ENCODE measurements at regions not wholly inside any gene's neighbourhood (a gene's known extent, or its start where the extent isn't known, plus 50 kb on each side); places are given as distances from the start of the nearest gene placed in this dataset.

DNA sequence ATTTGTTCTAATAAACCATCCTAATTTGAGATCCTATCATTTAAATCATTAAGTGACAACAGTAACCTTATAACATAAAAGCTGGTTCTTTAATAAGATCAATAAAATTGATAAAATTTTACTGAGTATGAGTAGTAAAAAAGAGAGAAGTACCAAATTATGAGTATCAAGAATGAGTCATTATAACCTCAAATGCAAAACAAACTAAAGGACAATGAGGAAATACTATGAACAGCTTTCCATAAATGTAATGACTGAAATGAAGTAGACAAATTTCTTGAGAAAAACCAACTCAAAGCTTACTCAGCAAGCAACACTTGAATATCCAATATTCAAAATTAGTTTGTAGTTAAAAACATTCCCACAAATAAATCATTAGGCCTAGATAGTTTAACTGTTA lies 433.0 kb downstream of the ZEB2 start:
- ATAC-seq (ENCODE audit: insufficient number of reproducible peaks, low FRiP score, low read depth) (no peak), DNase-seq (ENCODE audit: low spot score) (no peak)
- no peak overlapping the region for H3K4me3 ChIP-seq
- no peak overlapping the region for H3K27ac ChIP-seq
- H3K9me3 ChIP-seq = no peaks in the 10 kb centered on the region
- no peaks in the 10 kb centered on the region for H3K36me3 ChIP-seq
- TF ChIP-seq, protein P1, sequence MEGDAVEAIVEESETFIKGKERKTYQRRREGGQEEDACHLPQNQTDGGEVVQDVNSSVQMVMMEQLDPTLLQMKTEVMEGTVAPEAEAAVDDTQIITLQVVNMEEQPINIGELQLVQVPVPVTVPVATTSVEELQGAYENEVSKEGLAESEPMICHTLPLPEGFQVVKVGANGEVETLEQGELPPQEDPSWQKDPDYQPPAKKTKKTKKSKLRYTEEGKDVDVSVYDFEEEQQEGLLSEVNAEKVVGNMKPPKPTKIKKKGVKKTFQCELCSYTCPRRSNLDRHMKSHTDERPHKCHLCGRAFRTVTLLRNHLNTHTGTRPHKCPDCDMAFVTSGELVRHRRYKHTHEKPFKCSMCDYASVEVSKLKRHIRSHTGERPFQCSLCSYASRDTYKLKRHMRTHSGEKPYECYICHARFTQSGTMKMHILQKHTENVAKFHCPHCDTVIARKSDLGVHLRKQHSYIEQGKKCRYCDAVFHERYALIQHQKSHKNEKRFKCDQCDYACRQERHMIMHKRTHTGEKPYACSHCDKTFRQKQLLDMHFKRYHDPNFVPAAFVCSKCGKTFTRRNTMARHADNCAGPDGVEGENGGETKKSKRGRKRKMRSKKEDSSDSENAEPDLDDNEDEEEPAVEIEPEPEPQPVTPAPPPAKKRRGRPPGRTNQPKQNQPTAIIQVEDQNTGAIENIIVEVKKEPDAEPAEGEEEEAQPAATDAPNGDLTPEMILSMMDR (IDR thresholded peaks at IDR 0.05) = no peak
- H3K27me3 ChIP-seq (replicated peaks; ENCODE audit: insufficient read depth) = no peaks in the 10 kb centered on the region
- H3K4me1 ChIP-seq (ENCODE audit: control insufficient read depth in 1 of 2, low read depth in 2 of 2) = no peaks in the 10 kb centered on the region

DNA sequence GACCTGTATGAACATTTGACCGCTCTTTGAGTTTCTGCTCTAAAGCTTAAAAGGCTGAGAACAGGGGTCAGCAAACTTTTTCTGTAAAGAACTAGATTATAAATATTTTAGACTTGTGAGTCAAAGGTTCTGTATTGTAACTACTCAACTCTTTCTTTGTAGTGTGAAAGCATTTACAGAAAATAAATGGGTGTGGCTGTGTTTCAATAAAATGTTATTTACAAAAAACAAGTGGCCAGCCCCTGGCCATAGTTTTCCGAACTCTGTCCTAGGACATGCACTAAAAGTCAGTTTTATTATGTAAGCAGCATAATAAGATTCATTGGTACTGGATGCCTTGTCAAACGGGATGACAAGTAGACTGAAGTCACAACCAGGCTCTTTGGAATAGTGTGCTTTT lies 434.9 kb downstream of the ZEB2 start:
- H3K27ac ChIP-seq = no peak overlapping the region
- DNase-seq (ENCODE audit: low spot score) = no peak
- TF ChIP-seq, protein P1 (IDR thresholded peaks at IDR 0.05) = no peak
- H3K9me3 ChIP-seq = no peaks in the 10 kb centered on the region
- no peak overlapping the region for H3K4me3 ChIP-seq
- no peak for ATAC-seq (ENCODE audit: insufficient number of reproducible peaks, low FRiP score, low read depth)
- no peaks in the 10 kb centered on the region for H3K36me3 ChIP-seq
- H3K4me1 ChIP-seq (ENCODE audit: control insufficient read depth in 1 of 2, low read depth in 2 of 2) = no peaks in the 10 kb centered on the region
- H3K27me3 ChIP-seq (replicated peaks; ENCODE audit: insufficient read depth) = no peaks in the 10 kb centered on the region

GRCh38 chr2:144084114-144084661 lies 435.7 kb downstream of the ZEB2 start:
- TF ChIP-seq, protein P1 (IDR thresholded peaks at IDR 0.05) = no peak
- Histone ChIP-seq H3K27me3 (replicated peaks; ENCODE audit: insufficient read depth) (no peaks in the 10 kb centered on the region), H3K27ac (no peak overlapping the region), H3K9me3 (no peaks in the 10 kb centered on the region), H3K4me3 (no peak overlapping the region), H3K4me1 (ENCODE audit: control insufficient read depth in 1 of 2, low read depth in 2 of 2) (no peaks in the 10 kb centered on the region), H3K36me3 (no peaks in the 10 kb centered on the region)
- ATAC-seq (ENCODE audit: insufficient number of reproducible peaks, low FRiP score, low read depth) = no peak
- DNase-seq (ENCODE audit: low spot score) = no peak

DNA sequence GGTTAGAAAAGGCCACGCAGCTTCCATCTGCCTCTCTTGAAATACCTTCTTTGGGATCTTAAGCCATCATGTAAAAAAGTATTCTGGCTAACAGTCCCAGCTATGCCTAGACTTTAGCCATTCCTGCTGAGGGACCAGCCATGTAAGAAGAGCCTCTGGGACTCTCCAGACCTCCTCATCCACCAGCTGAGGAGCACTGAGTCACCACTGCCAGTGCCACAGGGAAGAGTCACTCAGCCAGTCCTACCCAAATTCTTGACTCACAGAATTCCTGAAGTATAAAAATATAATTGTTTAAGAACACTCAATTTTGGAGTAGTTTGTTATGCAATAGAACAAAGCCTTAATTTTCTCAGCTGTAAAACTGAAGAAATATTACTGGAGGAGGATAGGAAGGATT lies 436.7 kb downstream of the ZEB2 start:
- H3K4me1 ChIP-seq (ENCODE audit: control insufficient read depth in 1 of 2, low read depth in 2 of 2) = no peaks in the 10 kb centered on the region
- TF ChIP-seq, protein P1 (IDR thresholded peaks at IDR 0.05) = no peak
- H3K9me3 ChIP-seq = no peaks in the 10 kb centered on the region
- H3K4me3 ChIP-seq = no peak overlapping the region
- H3K27ac ChIP-seq = no peak overlapping the region
- ATAC-seq (ENCODE audit: insufficient number of reproducible peaks, low FRiP score, low read depth) = no peak
- no peaks in the 10 kb centered on the region for H3K27me3 ChIP-seq (replicated peaks; ENCODE audit: insufficient read depth)
- no peak for DNase-seq (ENCODE audit: low spot score)
- H3K36me3 ChIP-seq = no peaks in the 10 kb centered on the region

GRCh38 chr2:144082777-144083176 lies 437.1 kb downstream of the ZEB2 start:
- TF ChIP-seq, protein P1 (IDR thresholded peaks at IDR 0.05) = no peak
- Histone ChIP-seq H3K27ac (no peak overlapping the region), H3K27me3 (replicated peaks; ENCODE audit: insufficient read depth) (no peaks in the 10 kb centered on the region), H3K9me3 (no peaks in the 10 kb centered on the region), H3K4me3 (no peak overlapping the region), H3K4me1 (ENCODE audit: control insufficient read depth in 1 of 2, low read depth in 2 of 2) (no peaks in the 10 kb centered on the region), H3K36me3 (no peaks in the 10 kb centered on the region)
- ATAC-seq (ENCODE audit: insufficient number of reproducible peaks, low FRiP score, low read depth) = no peak
- DNase-seq (ENCODE audit: low spot score) = no peak

Measured in thoracic aorta (tissue), 2 donors.